ENCODE measurements at regions not wholly inside any gene's neighbourhood (a gene's known extent, or its start where the extent isn't known, plus 50 kb on each side); places are given as distances from the start of the nearest gene placed in this dataset.
"Not testable (repeated sequence)": the region's sequence is repeated elsewhere in the genome, so short reads cannot be mapped to it uniquely, and the experiment has no call there.

DNA sequence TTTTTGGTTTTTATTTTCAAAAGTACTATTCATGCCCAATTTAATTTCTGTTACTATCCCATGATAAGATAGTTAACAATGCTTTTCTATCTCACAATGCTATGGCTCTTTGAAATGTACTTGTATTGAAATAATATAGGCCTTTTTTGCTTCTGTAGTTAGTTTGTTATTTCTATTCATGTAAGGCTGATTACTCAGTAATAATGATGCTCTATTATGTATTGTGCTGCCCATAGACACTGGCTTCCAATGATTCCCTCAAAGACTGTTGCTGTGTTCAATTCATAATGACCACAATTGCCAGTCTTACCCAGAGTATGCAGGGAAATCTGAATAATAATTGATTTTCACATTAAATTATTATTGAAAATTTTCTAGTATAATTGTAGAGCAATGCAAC is 155.5 kb upstream of the POT1 start:
- FAIRE-seq (no peak), DNase-seq (ENCODE audit: insufficient read length) (no peak)
- no peak for TF ChIP-seq POLR2AphosphoS5 (IDR thresholded peaks at IDR 0.05; ENCODE audit: low read depth, low read length)
- no peak for TF ChIP-seq POLR2A (IDR thresholded peaks at IDR 0.05; ENCODE audit: low read depth, low read length)
- no peak for TF ChIP-seq TAF1 (IDR thresholded peaks at IDR 0.05; ENCODE audit: borderline replicate concordance, low read depth, low read length)

DNA sequence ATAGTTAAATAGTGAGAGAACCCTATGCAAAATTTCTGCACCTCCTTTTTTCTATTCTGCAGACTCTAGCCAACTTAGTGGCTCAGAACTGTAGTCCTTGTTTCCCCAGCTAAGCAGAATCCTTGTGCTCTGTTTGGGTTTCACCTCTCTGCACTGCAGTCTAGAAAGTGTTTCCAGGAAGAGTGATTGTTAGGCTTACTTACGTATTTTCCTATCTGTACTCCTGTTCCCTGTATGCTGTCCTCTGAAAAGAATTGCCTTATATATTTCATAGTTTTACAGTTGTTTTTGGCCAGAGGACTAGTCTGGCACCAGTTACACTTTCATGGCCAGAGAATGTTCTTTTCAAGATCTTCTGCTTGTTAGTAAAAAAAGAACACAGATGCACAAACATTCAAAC is 154.6 kb upstream of the POT1 start:
- DNase-seq (ENCODE audit: insufficient read length): no peak
- TF ChIP-seq POLR2AphosphoS5 (IDR thresholded peaks at IDR 0.05; ENCODE audit: low read depth, low read length) (no peak), POLR2A (IDR thresholded peaks at IDR 0.05; ENCODE audit: low read depth, low read length) (no peak), TAF1 (IDR thresholded peaks at IDR 0.05; ENCODE audit: borderline replicate concordance, low read depth, low read length) (no peak)
- no peak for FAIRE-seq

DNA sequence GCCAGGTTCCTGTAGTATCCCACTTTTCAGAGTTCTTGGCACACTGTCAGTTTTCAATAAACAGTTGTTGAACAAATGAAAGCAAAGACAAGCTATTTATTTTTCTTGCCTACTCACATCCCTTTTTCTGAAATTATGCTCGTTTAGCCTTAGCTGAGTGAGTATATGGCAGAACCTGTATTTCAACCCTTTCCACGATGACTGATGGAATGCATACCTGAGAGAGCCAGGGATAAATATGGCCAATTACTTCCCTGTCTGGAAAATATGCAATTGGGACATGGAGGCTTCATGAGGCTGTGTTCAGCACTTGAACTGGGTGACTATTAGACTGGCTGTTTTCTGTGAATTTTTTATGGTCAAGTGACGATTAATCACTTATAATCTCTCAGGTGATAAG is 144.5 kb upstream of the POT1 start:
- TF ChIP-seq POLR2A (IDR thresholded peaks at IDR 0.05; ENCODE audit: low read depth, low read length) (no peak), TAF1 (IDR thresholded peaks at IDR 0.05; ENCODE audit: borderline replicate concordance, low read depth, low read length) (no peak), POLR2AphosphoS5 (IDR thresholded peaks at IDR 0.05; ENCODE audit: low read depth, low read length) (no peak)
- no peak for FAIRE-seq
- DNase-seq (ENCODE audit: insufficient read length): no peak

DNA sequence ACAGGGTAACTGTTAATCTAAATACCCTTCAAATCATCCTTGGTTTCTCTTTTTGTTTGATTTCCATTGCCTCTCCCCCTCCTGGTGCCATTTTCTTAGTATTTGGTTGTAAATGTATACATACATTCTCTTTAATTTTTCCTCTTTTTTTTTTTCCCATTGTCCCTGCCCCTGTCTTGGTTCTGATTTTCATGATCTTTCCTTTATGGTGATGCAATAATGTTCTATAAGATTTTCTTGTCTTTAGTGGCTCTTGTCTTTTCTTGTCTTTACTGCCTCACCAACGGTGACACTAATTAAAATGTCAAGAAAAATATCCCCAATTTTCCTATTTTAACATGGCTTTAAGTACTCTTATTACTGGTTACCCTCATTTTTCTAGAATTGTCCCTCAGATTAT is 135.9 kb upstream of the POT1 start:
- DNase-seq (ENCODE audit: insufficient read length) (no peak), FAIRE-seq (no peak)
- TF ChIP-seq POLR2A (IDR thresholded peaks at IDR 0.05; ENCODE audit: low read depth, low read length) (no peak), TAF1 (IDR thresholded peaks at IDR 0.05; ENCODE audit: borderline replicate concordance, low read depth, low read length) (no peak), POLR2AphosphoS5 (IDR thresholded peaks at IDR 0.05; ENCODE audit: low read depth, low read length) (no peak)

DNA sequence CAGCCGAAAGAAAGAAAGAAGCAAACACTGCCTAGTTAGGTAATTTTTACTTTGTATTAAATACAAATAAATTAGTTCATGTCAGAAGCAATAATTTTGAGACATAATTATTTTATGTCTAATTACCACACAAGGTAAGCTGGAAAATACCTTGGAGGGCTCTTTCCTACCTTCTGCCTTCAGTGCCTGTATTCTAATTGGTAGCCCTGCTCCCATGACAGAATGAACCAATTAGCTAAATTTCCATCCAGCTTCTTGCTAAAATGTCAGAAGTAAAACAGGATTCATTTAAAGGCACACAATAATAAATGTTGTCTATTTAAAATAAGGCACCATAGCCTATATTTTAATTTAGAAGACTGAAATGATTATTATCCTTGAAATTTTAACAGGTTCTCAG is 135.4 kb upstream of the POT1 start:
- TF ChIP-seq POLR2AphosphoS5 (IDR thresholded peaks at IDR 0.05; ENCODE audit: low read depth, low read length) (no peak), TAF1 (IDR thresholded peaks at IDR 0.05; ENCODE audit: borderline replicate concordance, low read depth, low read length) (no peak), POLR2A (IDR thresholded peaks at IDR 0.05; ENCODE audit: low read depth, low read length) (no peak)
- DNase-seq (ENCODE audit: insufficient read length) (no peak), FAIRE-seq (no peak)

DNA sequence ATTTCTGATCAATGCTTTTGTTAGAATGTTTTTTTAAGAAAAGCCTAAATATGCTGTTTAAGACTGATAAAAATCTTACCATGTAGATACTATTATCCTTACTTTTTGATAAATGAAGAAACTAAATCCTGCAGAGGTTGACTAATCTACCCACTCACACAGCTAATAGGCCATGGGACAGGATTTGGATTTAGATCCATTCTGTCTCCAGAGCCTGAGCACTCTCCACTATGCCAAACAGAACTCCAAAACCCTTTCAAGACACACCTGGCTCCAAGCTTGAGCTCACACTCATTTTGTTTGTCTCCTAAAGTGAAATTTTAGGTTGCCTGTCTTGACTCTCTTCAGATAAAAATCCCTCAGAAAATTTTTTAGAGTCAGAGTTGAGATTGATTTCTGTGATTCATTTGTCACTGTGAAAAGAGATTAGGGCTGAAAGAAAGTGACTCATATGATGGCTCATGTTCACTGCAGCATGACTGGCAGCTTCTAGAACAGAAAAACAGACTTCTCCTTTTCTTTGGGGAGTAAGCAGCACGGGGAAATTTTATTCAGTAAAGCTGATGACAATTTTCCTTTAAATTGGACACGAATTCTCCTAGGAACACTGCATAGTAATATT is 132.3 kb upstream of the POT1 start:
- no peak for FAIRE-seq
- TF ChIP-seq POLR2AphosphoS5 (IDR thresholded peaks at IDR 0.05; ENCODE audit: low read depth, low read length) (no peak), TAF1 (IDR thresholded peaks at IDR 0.05; ENCODE audit: borderline replicate concordance, low read depth, low read length) (no peak), POLR2A (IDR thresholded peaks at IDR 0.05; ENCODE audit: low read depth, low read length) (no peak)
- DNase-seq (ENCODE audit: insufficient read length): no peak

DNA sequence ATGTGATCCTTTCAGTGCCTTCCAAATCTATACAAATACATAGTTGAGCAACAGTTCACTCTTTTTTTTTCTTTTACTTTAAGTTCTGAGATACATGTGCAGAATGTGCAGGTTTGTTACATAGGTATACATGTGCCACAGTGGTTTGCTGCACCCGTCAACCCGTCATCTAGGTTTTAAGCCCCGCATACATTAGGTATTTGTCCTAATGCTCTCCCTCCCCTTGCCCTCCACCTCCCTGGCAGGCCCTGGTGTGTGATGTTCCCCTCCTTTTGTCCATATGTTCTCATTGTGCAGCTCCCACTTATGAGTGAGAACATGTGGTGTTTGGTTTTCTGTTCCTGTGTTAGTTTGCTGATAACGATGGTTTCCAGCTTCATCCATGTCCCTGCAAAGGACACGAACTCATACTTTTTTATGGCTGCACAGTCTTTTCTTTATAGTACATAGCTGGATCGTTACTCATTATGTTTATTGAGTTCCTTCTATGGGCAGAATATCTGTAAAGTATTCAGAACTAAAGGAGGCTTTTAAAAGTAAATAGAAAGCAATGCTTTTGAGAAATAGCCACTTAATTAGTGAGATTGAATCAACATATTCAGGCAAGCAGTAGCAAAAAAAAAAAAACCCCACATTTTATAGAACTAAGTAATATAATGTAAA is 131.6 kb upstream of the POT1 start:
- DNase-seq (ENCODE audit: insufficient read length); FAIRE-seq: not testable (repeated sequence)

DNA sequence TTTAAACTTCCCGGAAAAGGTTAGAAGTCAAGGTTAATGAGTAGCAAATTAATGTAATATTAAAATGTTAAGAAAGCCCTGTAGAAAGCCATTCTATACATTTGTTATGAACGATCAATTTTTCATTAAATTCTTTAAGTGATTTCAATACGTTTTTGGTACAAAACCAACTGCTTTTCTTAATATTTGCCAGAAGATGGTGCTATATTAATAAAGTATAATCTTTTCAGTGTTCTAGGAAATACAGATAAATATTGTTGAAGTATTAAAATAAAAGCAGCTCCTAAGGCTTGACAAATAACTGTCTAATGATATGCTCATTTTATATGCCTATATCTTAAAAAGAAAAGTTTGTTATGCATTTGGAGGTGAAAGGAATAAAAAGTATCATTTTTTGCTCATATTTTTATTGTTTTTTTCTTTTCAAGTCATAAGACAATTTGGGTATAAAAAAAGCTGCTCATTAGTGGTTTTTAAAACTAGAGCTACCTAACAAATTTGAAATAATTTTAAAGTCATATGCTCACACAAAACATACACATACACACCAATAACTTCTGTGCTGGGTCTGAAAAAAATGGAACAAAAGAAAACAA is 130.3 kb upstream of the POT1 start:
- TF ChIP-seq TAF1 (IDR thresholded peaks at IDR 0.05; ENCODE audit: borderline replicate concordance, low read depth, low read length) (no peak), POLR2A (IDR thresholded peaks at IDR 0.05; ENCODE audit: low read depth, low read length) (no peak), POLR2AphosphoS5 (IDR thresholded peaks at IDR 0.05; ENCODE audit: low read depth, low read length) (no peak)
- no peak for DNase-seq (ENCODE audit: insufficient read length)
- FAIRE-seq: no peak

DNA sequence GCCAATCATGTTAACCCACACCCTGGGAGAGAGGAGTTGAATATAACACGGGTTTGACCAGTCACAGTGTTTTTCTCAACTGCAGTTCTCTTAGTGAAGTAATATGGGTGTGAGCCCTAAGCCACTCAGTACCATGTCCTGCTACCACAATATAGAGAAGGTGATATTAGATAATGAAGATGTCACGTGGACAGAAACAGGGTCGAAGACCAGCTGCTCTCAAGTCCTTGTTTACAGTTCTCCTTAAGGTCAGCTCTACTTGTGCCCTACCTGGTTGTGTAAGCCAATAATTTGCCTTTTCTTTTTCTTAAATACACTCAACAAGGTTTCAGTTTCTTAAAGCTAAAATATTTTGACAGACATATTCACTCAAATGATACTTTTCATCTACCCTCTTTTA is 128.3 kb upstream of the POT1 start:
- no peak for TF ChIP-seq POLR2AphosphoS5 (IDR thresholded peaks at IDR 0.05; ENCODE audit: low read depth, low read length)
- TF ChIP-seq TAF1 (IDR thresholded peaks at IDR 0.05; ENCODE audit: borderline replicate concordance, low read depth, low read length): no peak
- no peak for TF ChIP-seq POLR2A (IDR thresholded peaks at IDR 0.05; ENCODE audit: low read depth, low read length)
- FAIRE-seq: no peak
- DNase-seq (ENCODE audit: insufficient read length): no peak

DNA sequence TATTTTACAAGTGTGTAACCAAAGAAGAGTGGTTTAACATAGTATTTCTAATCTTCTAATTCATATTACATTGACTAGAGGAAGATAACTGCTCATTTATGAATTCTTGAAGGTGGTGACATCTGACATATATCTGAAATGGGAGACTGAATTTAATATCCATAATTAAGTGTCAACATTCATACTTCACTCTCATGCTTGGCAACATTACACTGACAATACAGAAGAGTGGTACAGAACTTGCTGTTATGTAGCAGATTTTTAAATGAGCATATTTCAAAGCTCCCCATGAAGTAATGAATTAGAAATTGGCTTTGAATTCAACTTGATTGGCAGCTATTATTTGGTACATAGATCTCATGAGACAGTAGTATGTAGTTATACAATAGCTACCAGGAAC is 125.8 kb upstream of the POT1 start:
- no peak for FAIRE-seq
- DNase-seq (ENCODE audit: insufficient read length): no peak
- TF ChIP-seq POLR2AphosphoS5 (IDR thresholded peaks at IDR 0.05; ENCODE audit: low read depth, low read length) (no peak), TAF1 (IDR thresholded peaks at IDR 0.05; ENCODE audit: borderline replicate concordance, low read depth, low read length) (no peak), POLR2A (IDR thresholded peaks at IDR 0.05; ENCODE audit: low read depth, low read length) (no peak)

DNA sequence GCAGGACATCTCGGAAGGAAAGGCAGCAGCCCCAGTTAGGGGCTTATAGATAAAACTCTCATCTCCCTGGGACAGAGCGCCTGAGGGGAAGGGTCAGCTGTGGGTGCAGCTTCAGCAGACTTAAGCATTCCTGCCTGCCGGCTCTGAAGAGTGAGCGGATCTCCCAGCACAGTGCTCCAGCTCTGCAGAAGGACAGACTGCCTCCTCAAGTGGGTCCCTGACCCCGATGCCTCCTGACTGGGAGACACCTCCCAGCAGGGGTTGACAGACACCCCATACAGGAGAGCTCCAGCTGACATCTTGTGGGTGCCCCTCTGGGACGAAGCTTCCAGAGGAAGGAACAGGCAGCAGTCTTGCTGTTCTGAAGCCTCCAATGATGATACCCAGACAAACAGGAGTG is 117.1 kb upstream of the POT1 start:
- TF ChIP-seq TAF1 (IDR thresholded peaks at IDR 0.05; ENCODE audit: borderline replicate concordance, low read depth, low read length) (no peak), POLR2AphosphoS5 (IDR thresholded peaks at IDR 0.05; ENCODE audit: low read depth, low read length) (no peak), POLR2A (IDR thresholded peaks at IDR 0.05; ENCODE audit: low read depth, low read length) (no peak)
- FAIRE-seq (no peak), DNase-seq (ENCODE audit: insufficient read length) (no peak)

DNA sequence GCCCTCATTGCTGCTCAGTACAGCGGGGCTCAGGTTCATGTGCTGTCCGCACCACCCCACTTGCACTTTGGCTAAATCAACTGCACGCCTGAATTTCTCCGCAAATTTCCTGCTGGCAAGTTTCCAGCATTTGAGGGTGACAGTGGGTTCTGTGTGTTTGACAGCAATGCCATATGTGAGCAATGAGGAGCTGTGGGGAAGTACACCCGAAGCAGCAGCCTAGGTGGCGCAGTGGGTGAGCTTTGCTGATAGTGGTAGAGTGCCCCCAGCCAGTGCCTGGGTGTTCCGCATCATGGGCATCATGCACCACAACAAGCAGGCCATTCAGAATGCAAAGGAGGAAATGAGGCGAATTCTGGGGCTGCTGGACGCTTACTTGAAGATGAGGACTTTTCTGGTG is 103.9 kb upstream of the POT1 start:
- no peak for DNase-seq (ENCODE audit: insufficient read length)
- no peak for TF ChIP-seq POLR2AphosphoS5 (IDR thresholded peaks at IDR 0.05; ENCODE audit: low read depth, low read length)
- no peak for TF ChIP-seq POLR2A (IDR thresholded peaks at IDR 0.05; ENCODE audit: low read depth, low read length)
- no peak for TF ChIP-seq TAF1 (IDR thresholded peaks at IDR 0.05; ENCODE audit: borderline replicate concordance, low read depth, low read length)
- FAIRE-seq: no peak
